HCT116 (cell line): ENCODE measurements at regions not wholly inside any gene's neighbourhood (a gene's known extent, or its start where the extent isn't known, plus 50 kb on each side); places are given as distances from the start of the nearest gene placed in this dataset.

ENCODE experiments used
- ATAC-seq: fragments of 200-7000 bp; cut with Tn5 transposase; 2 replicates; pipeline ENCODE4 v1.9.1; 2020; ENCODE audit warnings: mild to moderate bottlenecking, moderate library complexity
- BruUV-seq: library from RNA; stranded (reverse); fragments of 400-500 nt; replicated peaks from 2 replicates; lab custom pipeline; 2021; lab: Mats Ljungman, UMichigan
- CTCF ChIA-PET: fragments of 300-600 bp; sonication (Branson Sonifier 250); formaldehyde crosslinking; loops from one replicate; lab custom pipeline; 2021; ENCODE audit warnings: antibody characterized with exemption; lab: Charles Lee
- POLR2A ChIA-PET: fragments of 300-600, 350-600 bp; sonication (Branson Sonifier 250); formaldehyde crosslinking; loops from one replicate; lab custom pipeline; 2021; ENCODE audit warnings: antibody characterized with exemption; lab: Charles Lee
- RAD21 ChIA-PET, 2 experiments: fragments of 300-600 bp; sonication (Branson Sonifier 250); formaldehyde crosslinking; loops; one replicate each; lab custom pipeline; 2023; ENCODE audit warnings: low total read pairs in 2 of 2; ENCODE audit not compliant: uncharacterized antibody in 2 of 2, unreplicated experiment in 2 of 2, low non-redundant PET in 1 of 2; lab: Charles Lee
- DNase-seq: peaks from one replicate; pipeline ENCODE4 v3.0.0-alpha.2; 2010; ENCODE audit warnings: low read depth, low spot score
- H2AFZ ChIP-seq: fragments of 200-600 bp; shearing (Covaris generic), sonication (generic); 2 replicates; pipeline ENCODE4 v1.6.1; 2017; ENCODE audit warnings: low read depth, mixed run types, mixed read lengths, antibody characterized with exemption, low read length; ENCODE audit not compliant: poor library complexity, severe bottlenecking
- H3K27ac ChIP-seq: 2 replicates; pipeline ENCODE4 v1.5.1; 2012; ENCODE audit warnings: low read depth, low read length
- H3K27me3 ChIP-seq: fragments of 200-600 bp; sonication (generic); 2 replicates; pipeline ENCODE4 v1.6.1; 2016; ENCODE audit warnings: mixed run types, low read length, mixed read lengths; ENCODE audit not compliant: insufficient read depth
- H3K36me3 ChIP-seq, 2 experiments: fragments of 200-500 bp in 1 of 2; fragments of 200-600 bp in 1 of 2; sonication (Bioruptor generic) in 1 of 2; sonication (generic) in 1 of 2; 2 replicates each; pipeline versions ENCODE4 v1.5.1 to v1.6.1; 2014 to 2016; ENCODE audit warnings: low read length in 2 of 2, inconsistent platforms in 1 of 2, mixed read lengths in 1 of 2, mixed run types in 1 of 2; ENCODE audit not compliant: insufficient read depth in 2 of 2, control insufficient read depth in 1 of 2
- H3K4me1 ChIP-seq, 2 experiments: fragments of 200-600 bp in 1 of 2; sonication (generic) in 1 of 2; 2 replicates each; pipeline versions ENCODE4 v1.5.1 to v1.6.1; 2012 to 2017; ENCODE audit warnings: low read length in 2 of 2, inconsistent platforms in 1 of 2, mild to moderate bottlenecking in 1 of 2, mixed read lengths in 1 of 2, mixed run types in 1 of 2, moderate library complexity in 1 of 2; ENCODE audit not compliant: insufficient read depth in 2 of 2, control insufficient read depth in 1 of 2
- H3K4me2 ChIP-seq: fragments of 200-600 bp; sonication (generic); 2 replicates; pipeline ENCODE4 v1.6.1; 2017; ENCODE audit warnings: mixed run types, low read length, mixed read lengths
- H3K4me3 ChIP-seq, 2 experiments: fragments of 200-600 bp in 1 of 2; sonication (generic) in 1 of 2; replicated peaks in 1 of 2; 2 replicates each; pipeline ENCODE4 v1.5.1; 2011 to 2016; ENCODE audit warnings: low read length in 2 of 2, control low read depth in 1 of 2, low read depth in 1 of 2, mild to moderate bottlenecking in 1 of 2, mixed read lengths in 1 of 2, mixed run types in 1 of 2
- H3K79me2 ChIP-seq: fragments of 200-600 bp; sonication (generic); 2 replicates; pipeline ENCODE4 v1.6.1; 2017; ENCODE audit warnings: mild to moderate bottlenecking, mixed run types, low read length, moderate library complexity, mixed read lengths; ENCODE audit not compliant: insufficient read depth
- H3K9ac ChIP-seq: fragments of 200-600 bp; sonication (generic); 2 replicates; pipeline ENCODE4 v1.6.1; 2016; ENCODE audit warnings: low read length, mixed read lengths
- H3K9me2 ChIP-seq: fragments of 200-600 bp; sonication (generic), shearing (Covaris generic); 2 replicates; pipeline ENCODE4 v1.6.1; 2017; ENCODE audit warnings: mixed run types, mild to moderate bottlenecking, moderate library complexity; ENCODE audit not compliant: insufficient read depth
- H3K9me3 ChIP-seq, 2 experiments: fragments of 200-500 bp in 1 of 2; fragments of 200-600 bp in 1 of 2; sonication (Bioruptor generic) in 1 of 2; sonication (generic) in 1 of 2; 2 replicates each; pipeline ENCODE4 v1.6.1; 2014 to 2017; ENCODE audit warnings: low read length in 2 of 2, mixed read lengths in 2 of 2, inconsistent platforms in 1 of 2, low read depth in 1 of 2, mild to moderate bottlenecking in 1 of 2, mixed run types in 1 of 2, moderate library complexity in 1 of 2; ENCODE audit not compliant: control insufficient read depth in 1 of 2, insufficient read depth in 1 of 2
- H4K20me1 ChIP-seq: fragments of 200-600 bp; sonication (generic), shearing (Covaris generic); 2 replicates; pipeline ENCODE4 v1.6.1; 2017; ENCODE audit warnings: mixed run types, mild to moderate bottlenecking, moderate library complexity; ENCODE audit not compliant: insufficient read depth
- CBX3 ChIP-seq: IDR thresholded peaks from 2 replicates; pipeline ENCODE4 v1.6.1; 2012; ENCODE audit warnings: low read depth
- JUND ChIP-seq: IDR thresholded peaks from 2 replicates; pipeline ENCODE4 v1.6.1; 2012
- POLR2A ChIP-seq: IDR thresholded peaks from 2 replicates; pipeline ENCODE4 v1.7.0; 2011; ENCODE audit warnings: borderline replicate concordance; ENCODE audit not compliant: insufficient read depth, insufficient read length; ENCODE audit errors: extremely low read depth
- POLR2AphosphoS5 ChIP-seq: IDR thresholded peaks from 2 replicates; pipeline ENCODE4 v1.6.1; 2011; ENCODE audit warnings: mild to moderate bottlenecking, low read depth, low read length, moderate library complexity
- RAD21 ChIP-seq: IDR thresholded peaks from 2 replicates; pipeline ENCODE4 v1.6.1; 2012; ENCODE audit warnings: low read depth, mild to moderate bottlenecking
- TCF7L2 ChIP-seq: IDR thresholded peaks from 2 replicates; pipeline ENCODE4 v1.7.0; 2011; ENCODE audit warnings: borderline replicate concordance, inconsistent platforms; ENCODE audit not compliant: insufficient read depth, insufficient read length; ENCODE audit errors: extremely low read depth
- YY1 ChIP-seq: IDR thresholded peaks from 2 replicates; pipeline ENCODE4 v1.6.1; 2011; ENCODE audit warnings: low read length, low read depth, moderate library complexity, mild to moderate bottlenecking; ENCODE audit not compliant: insufficient replicate concordance; ENCODE audit errors: extremely low read depth
- ZFX ChIP-seq: fragments of 450-650 bp; IDR thresholded peaks from 2 replicates; pipeline ENCODE4 v1.6.1; 2017
- intact Hi-C: fragments of 100-400 bp; cut with micrococcal nuclease; formaldehyde crosslinking; loops from 2 replicates; pipeline ENCODE4 v1.10.0; 2022
- TF ChIP-seq, protein P1 (sequence below): IDR thresholded peaks from 2 replicates; pipeline ENCODE4 v1.6.1; 2012; ENCODE audit warnings: low read depth
- TF ChIP-seq, protein P2 (sequence below), 3 experiments: fragments of 200-600 bp in 1 of 3; sonication (generic) in 1 of 3; IDR thresholded peaks in 2 of 3; conservative IDR thresholded peaks in 1 of 3; 2 replicates each; pipeline ENCODE4 v1.5.1; 2012 to 2017; ENCODE audit warnings: low read depth in 2 of 3, low read length in 2 of 3, antibody characterized with exemption in 1 of 3, borderline replicate concordance in 1 of 3, control low read depth in 1 of 3, mild to moderate bottlenecking in 1 of 3, mixed read lengths in 1 of 3, mixed run types in 1 of 3, moderate library complexity in 1 of 3; ENCODE audit not compliant: insufficient read depth in 1 of 3
- TF ChIP-seq, protein P3 (sequence below): IDR thresholded peaks from 2 replicates; pipeline ENCODE4 v1.6.1; 2012

DNA sequence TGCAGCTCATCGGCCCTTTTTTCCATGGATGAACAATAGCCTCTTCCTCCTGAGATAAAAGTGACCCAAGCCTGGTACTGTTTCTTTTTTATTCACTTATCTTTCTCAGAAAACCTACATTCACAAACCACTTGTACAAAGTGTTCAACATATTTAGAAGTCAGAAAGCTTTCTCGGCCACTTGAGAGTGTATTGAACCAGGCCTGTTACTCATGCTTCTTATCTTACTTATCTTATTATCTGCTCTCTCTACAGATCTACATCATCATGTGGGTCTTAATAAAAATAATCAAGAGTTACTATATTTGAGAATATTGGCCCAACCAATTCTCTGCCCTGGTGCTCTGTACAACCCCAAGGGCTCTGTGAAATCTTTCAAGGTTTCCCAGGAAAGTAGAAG lies 242.1 kb downstream of the MREG start:
- Histone ChIP-seq H3K4me1 (no peaks in the 10 kb centered on the region), H3K9me2 (no peaks in the 10 kb centered on the region)
- TF ChIP-seq RAD21, result no peak
- TF ChIP-seq, protein P1, sequence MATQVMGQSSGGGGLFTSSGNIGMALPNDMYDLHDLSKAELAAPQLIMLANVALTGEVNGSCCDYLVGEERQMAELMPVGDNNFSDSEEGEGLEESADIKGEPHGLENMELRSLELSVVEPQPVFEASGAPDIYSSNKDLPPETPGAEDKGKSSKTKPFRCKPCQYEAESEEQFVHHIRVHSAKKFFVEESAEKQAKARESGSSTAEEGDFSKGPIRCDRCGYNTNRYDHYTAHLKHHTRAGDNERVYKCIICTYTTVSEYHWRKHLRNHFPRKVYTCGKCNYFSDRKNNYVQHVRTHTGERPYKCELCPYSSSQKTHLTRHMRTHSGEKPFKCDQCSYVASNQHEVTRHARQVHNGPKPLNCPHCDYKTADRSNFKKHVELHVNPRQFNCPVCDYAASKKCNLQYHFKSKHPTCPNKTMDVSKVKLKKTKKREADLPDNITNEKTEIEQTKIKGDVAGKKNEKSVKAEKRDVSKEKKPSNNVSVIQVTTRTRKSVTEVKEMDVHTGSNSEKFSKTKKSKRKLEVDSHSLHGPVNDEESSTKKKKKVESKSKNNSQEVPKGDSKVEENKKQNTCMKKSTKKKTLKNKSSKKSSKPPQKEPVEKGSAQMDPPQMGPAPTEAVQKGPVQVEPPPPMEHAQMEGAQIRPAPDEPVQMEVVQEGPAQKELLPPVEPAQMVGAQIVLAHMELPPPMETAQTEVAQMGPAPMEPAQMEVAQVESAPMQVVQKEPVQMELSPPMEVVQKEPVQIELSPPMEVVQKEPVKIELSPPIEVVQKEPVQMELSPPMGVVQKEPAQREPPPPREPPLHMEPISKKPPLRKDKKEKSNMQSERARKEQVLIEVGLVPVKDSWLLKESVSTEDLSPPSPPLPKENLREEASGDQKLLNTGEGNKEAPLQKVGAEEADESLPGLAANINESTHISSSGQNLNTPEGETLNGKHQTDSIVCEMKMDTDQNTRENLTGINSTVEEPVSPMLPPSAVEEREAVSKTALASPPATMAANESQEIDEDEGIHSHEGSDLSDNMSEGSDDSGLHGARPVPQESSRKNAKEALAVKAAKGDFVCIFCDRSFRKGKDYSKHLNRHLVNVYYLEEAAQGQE, result no peak
- TF ChIP-seq, all 23 proteins: peak for 0
- no peak for ATAC-seq
- Histone ChIP-seq H4K20me1 (no peaks in the 10 kb centered on the region; the same call in 1 of the 2 replicates), H3K27me3 (no peaks in the 10 kb centered on the region), H3K9ac (no peak overlapping the region), H3K4me3 (no peak overlapping the region), H3K9me3 (no peaks in the 10 kb centered on the region), H2AFZ (no peak overlapping the region), H3K36me3 (no peaks in the 10 kb centered on the region), H3K79me2 (no peaks in the 10 kb centered on the region), H3K27ac (no peak overlapping the region), H3K4me2 (no peak overlapping the region)
- ChIA-PET POLR2A (no interaction called here), CTCF (no interaction called here), RAD21 (no interaction called here)
- DNase-seq, result no peak
- no TSS peak for BruUV-seq
- intact Hi-C loops, result no loop called here

- ATAC-seq, result no peak
- Histone ChIP-seq H2AFZ (no peak overlapping the region), H4K20me1 (no peaks in the 10 kb centered on the region; the same call in 1 of the 2 replicates), H3K9me2 (no peaks in the 10 kb centered on the region), H3K27me3 (no peaks in the 10 kb centered on the region), H3K4me3 (no peak overlapping the region), H3K4me2 (no peak overlapping the region), H3K4me1 (no peaks in the 10 kb centered on the region), H3K9ac (no peak overlapping the region), H3K27ac (no peak overlapping the region), H3K79me2 (no peaks in the 10 kb centered on the region), H3K9me3 (no peaks in the 10 kb centered on the region), H3K36me3 (no peaks in the 10 kb centered on the region)
- no TSS peak for BruUV-seq
- ChIA-PET RAD21 (no interaction called here), POLR2A (no interaction called here), CTCF (no interaction called here)
- intact Hi-C loops, result no loop called here
- DNase-seq, result no peak
- TF ChIP-seq POLR2A, result no peak
- no peak for TF ChIP-seq TCF7L2
- no peak for TF ChIP-seq JUND
- no peak for TF ChIP-seq POLR2AphosphoS5
- TF ChIP-seq, protein P1, result no peak
- TF ChIP-seq, protein P2, sequence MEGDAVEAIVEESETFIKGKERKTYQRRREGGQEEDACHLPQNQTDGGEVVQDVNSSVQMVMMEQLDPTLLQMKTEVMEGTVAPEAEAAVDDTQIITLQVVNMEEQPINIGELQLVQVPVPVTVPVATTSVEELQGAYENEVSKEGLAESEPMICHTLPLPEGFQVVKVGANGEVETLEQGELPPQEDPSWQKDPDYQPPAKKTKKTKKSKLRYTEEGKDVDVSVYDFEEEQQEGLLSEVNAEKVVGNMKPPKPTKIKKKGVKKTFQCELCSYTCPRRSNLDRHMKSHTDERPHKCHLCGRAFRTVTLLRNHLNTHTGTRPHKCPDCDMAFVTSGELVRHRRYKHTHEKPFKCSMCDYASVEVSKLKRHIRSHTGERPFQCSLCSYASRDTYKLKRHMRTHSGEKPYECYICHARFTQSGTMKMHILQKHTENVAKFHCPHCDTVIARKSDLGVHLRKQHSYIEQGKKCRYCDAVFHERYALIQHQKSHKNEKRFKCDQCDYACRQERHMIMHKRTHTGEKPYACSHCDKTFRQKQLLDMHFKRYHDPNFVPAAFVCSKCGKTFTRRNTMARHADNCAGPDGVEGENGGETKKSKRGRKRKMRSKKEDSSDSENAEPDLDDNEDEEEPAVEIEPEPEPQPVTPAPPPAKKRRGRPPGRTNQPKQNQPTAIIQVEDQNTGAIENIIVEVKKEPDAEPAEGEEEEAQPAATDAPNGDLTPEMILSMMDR (IDR thresholded peaks at IDR 0.05 in 2 of 3, conservative IDR thresholded peaks at IDR 0.05 in 1 of 3; ENCODE audit: borderline replicate concordance in 1 of 3, insufficient read depth in 1 of 3, low read depth in 2 of 3, low read length in 2 of 3), result no peak
- no peak for TF ChIP-seq ZFX
- TF ChIP-seq YY1, result no peak
- TF ChIP-seq, protein P3, sequence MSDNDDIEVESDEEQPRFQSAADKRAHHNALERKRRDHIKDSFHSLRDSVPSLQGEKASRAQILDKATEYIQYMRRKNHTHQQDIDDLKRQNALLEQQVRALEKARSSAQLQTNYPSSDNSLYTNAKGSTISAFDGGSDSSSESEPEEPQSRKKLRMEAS, result no peak
- no peak for TF ChIP-seq CBX3
These were observed 242.7 kb downstream of the MREG start for GRCh38 chr2:215770668-215771067.
